Uterus (tissue), 3 donors: ENCODE measurements at regions not wholly inside any gene's neighbourhood (a gene's known extent, or its start where the extent isn't known, plus 50 kb on each side); places are given as distances from the start of the nearest gene placed in this dataset.

Experiments
- DNase-seq, 2 donors: peaks; one replicate each; pipeline ENCODE4 v3.0.0-alpha.2; 2019 to 2020
- H3K27ac ChIP-seq, 2 donors: fragments of 200-600 bp; sonication (generic); 1 replicate in 1 of 2; 2 replicates in 1 of 2; pipeline ENCODE4 v1.5.1; 2016 to 2018
- H3K27me3 ChIP-seq, 2 donors: fragments of 200-600 bp; sonication (generic); one replicate each; pipeline ENCODE4 v1.5.1; 2018 to 2019; ENCODE audit warnings: control low read depth in 1 of 2
- H3K36me3 ChIP-seq, 2 donors: fragments of 200-600 bp; sonication (generic); one replicate each; pipeline ENCODE4 v1.5.1; 2019; ENCODE audit warnings: control low read depth in 1 of 2
- H3K4me1 ChIP-seq, 2 donors: fragments of 200-600 bp; sonication (generic); one replicate each; pipeline ENCODE4 v1.5.1; 2018 to 2019; ENCODE audit warnings: control low read depth in 1 of 2
- H3K4me3 ChIP-seq, 2 donors: fragments of 200-600 bp; sonication (generic); 1 replicate in 1 of 2; 2 replicates in 1 of 2; pipeline ENCODE4 v1.5.1; 2018 to 2019; ENCODE audit warnings: mild to moderate bottlenecking in 1 of 2
- H3K9me3 ChIP-seq, 2 donors: fragments of 200-600 bp; sonication (generic); one replicate each; pipeline ENCODE4 v1.5.1; 2019; ENCODE audit warnings: control low read depth in 1 of 2
- CTCF ChIP-seq, 4 experiments: fragments of 200-600 bp in 2 of 4; fragments of 450-650 bp in 2 of 4; sonication (generic) in 2 of 4; IDR thresholded peaks; one replicate each; pipeline ENCODE4 v1.5.1; 2016 to 2019; ENCODE audit warnings: antibody characterized with exemption in 4 of 4, mild to moderate bottlenecking in 2 of 4, moderate library complexity in 1 of 4
- POLR2A ChIP-seq, 2 donors: fragments of 450-650 bp; IDR thresholded peaks; one replicate each; pipeline ENCODE4 v1.6.1; 2016; ENCODE audit warnings: antibody characterized with exemption in 2 of 2, mild to moderate bottlenecking in 1 of 2, moderate library complexity in 1 of 2
- intact Hi-C: fragments of 100-400 bp; cut with DNase I; formaldehyde crosslinking; loops from one replicate; pipeline ENCODE4 v1.15.1; 2023; ENCODE audit warnings: low total_unique reads
- donor health status: DM: yes; HTN: yes; CAD: no.

GRCh38 chr3:101938262-101938847 is 89.0 kb downstream of the NFKBIZ start:
- Histone ChIP-seq H3K4me1 (no peaks in the 10 kb centered on the region), H3K9me3 (no peaks in the 10 kb centered on the region), H3K27me3 (no peaks in the 10 kb centered on the region), H3K4me3 (no peak overlapping the region), H3K27ac (no peak overlapping the region), H3K36me3 (no peaks in the 10 kb centered on the region)
- no peak for DNase-seq
- TF ChIP-seq CTCF (IDR thresholded peaks at IDR 0.05) (no peak), POLR2A (IDR thresholded peaks at IDR 0.05) (no peak)
- intact Hi-C loops, result no loop called here

GRCh38 chr3:101939361-101940049 is 90.2 kb downstream of the NFKBIZ start:
- Histone ChIP-seq H3K4me3 (no peak overlapping the region), H3K9me3 (no peaks in the 10 kb centered on the region), H3K4me1 (no peaks in the 10 kb centered on the region), H3K27ac (peak overlapping the region; percentile 56 to 58), H3K27me3 (no peaks in the 10 kb centered on the region), H3K36me3 (no peaks in the 10 kb centered on the region)
- intact Hi-C loops, result no loop called here
- DNase-seq, result no peak
- no peak for TF ChIP-seq CTCF (IDR thresholded peaks at IDR 0.05)
- TF ChIP-seq POLR2A (IDR thresholded peaks at IDR 0.05), result no peak

- DNase-seq, result peak; percentile 43 to 65
- Histone ChIP-seq H3K27me3 (no peaks in the 10 kb centered on the region), H3K9me3 (no peaks in the 10 kb centered on the region), H3K27ac (peak overlapping the region; percentile 56 to 58), H3K36me3 (no peaks in the 10 kb centered on the region), H3K4me1 (no peaks in the 10 kb centered on the region), H3K4me3 (no peak overlapping the region)
- TF ChIP-seq CTCF (IDR thresholded peaks at IDR 0.05), result no peak
- TF ChIP-seq POLR2A (IDR thresholded peaks at IDR 0.05), result no peak
- intact Hi-C loops, result no loop called here
Measured at GRCh38 chr3:101940521-101941317, 91.4 kb downstream of the NFKBIZ start.

GRCh38 chr3:101941318-101942040 is 92.2 kb downstream of the NFKBIZ start:
- Histone ChIP-seq H3K4me1 (no peaks in the 10 kb centered on the region), H3K27ac (no peak overlapping the region), H3K4me3 (no peak overlapping the region), H3K36me3 (no peaks in the 10 kb centered on the region), H3K9me3 (no peaks in the 10 kb centered on the region), H3K27me3 (no peaks in the 10 kb centered on the region)
- TF ChIP-seq POLR2A (IDR thresholded peaks at IDR 0.05), result no peak
- TF ChIP-seq CTCF (IDR thresholded peaks at IDR 0.05), result no peak
- intact Hi-C loops, result no loop called here
- no peak for DNase-seq
